B cell (primary cell): ENCODE measurements at regions not wholly inside any gene's neighbourhood (a gene's known extent, or its start where the extent isn't known, plus 50 kb on each side); places are given as distances from the start of the nearest gene placed in this dataset.

Experiments used
- CTCF ChIP-seq: fragments of 200-600 bp; IDR thresholded peaks from one replicate; pipeline ENCODE4 v1.8.0; 2022; ENCODE audit warnings: antibody characterized with exemption, mild to moderate bottlenecking
- EZH2 ChIP-seq: IDR thresholded peaks from 2 replicates; pipeline ENCODE4 v1.6.1; 2012; ENCODE audit warnings: borderline replicate concordance, low read depth, mild to moderate bottlenecking, moderate library complexity, low read length; ENCODE audit not compliant: insufficient read depth, poor library complexity, severe bottlenecking

DNA sequence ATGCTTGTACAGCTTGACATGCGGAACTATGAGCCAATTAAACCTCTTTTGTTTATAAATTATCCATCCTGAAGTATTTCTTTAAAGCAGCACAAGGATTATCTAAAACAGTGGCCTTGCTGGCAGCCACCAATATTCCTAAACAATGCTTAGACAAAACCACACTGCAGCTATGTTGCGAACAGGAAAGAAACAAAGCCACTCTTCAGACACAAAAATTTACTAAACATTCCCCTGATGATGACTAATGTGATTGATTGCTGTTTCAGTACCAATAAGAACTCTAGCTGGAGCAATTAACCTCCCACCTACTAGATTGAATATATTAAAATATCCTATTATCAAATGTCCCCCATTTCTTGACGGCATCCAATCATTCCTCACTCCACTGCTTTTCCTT lies 325.8 kb upstream of the REG3G start:
- TF ChIP-seq CTCF (no peak), EZH2 (no peak)
